ENCODE measurements at regions not wholly inside any gene's neighbourhood (a gene's known extent, or its start where the extent isn't known, plus 50 kb on each side); places are given as distances from the start of the nearest gene placed in this dataset.
A peak's percentile ranks its signal among the peaks of the same experiment; 100 is the strongest.
"Not testable (repeated sequence)": the region's sequence is repeated elsewhere in the genome, so short reads cannot be mapped to it uniquely, and the experiment has no call there.

- no peak for DNase-seq (ENCODE audit: low read depth)
Observed at GRCh38 chrX:130467936-130468335, 66.1 kb downstream of the RBMX2 start.

DNA sequence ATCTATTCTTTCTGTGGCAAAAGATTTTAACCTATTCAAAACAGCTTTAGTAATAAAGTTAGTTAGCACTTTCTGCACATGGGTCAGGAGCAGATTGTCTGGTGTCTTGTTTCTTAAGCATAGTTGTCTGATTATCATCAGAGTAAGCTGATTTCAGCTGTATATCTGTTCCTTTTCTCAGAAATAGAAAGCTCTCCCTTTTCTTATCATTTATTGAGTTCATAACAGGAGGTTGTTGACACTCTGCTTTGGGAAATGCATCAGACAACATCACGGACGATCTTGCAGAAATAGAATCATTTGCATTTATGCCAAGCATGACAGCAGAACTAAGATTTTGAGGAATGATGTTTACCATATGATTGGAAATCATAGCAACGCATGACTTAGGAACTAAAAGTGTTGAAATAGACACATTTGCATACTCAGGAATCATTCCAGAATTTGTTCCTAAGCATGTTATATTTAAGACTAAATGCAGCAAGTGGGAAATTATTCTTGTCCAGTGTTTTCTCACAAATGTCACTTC is 66.7 kb downstream of the RBMX2 start:
- no peak for DNase-seq (ENCODE audit: low read depth)

- DNase-seq (ENCODE audit: low read depth): peak; percentile 3
Observed at GRCh38 chrX:130482871-130483270, 81.1 kb downstream of the RBMX2 start.

GRCh38 chrX:130485870-130486269 is 84.1 kb downstream of the RBMX2 start:
- no peak for DNase-seq (ENCODE audit: low read depth)

DNA sequence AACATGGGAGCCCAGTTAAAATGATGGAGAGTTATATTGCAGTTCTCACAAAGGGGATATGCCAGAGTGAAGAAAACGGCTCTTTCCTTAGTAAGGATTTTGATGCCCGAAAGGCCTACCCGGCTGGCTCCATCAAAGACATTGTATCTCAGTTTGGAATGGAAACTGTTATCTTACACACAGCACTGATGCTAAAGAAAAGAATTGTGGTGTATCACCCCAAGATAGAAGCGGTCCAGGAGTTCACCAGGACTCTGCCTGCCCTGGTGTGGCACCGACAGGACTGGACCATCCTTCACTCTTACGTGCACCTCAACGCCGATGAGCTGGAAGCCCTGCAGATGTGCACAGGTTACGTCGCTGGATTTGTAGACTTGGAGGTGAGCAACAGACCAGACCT is 93.7 kb downstream of the RBMX2 start:
- not testable (repeated sequence) for DNase-seq (ENCODE audit: low read depth)

DNA sequence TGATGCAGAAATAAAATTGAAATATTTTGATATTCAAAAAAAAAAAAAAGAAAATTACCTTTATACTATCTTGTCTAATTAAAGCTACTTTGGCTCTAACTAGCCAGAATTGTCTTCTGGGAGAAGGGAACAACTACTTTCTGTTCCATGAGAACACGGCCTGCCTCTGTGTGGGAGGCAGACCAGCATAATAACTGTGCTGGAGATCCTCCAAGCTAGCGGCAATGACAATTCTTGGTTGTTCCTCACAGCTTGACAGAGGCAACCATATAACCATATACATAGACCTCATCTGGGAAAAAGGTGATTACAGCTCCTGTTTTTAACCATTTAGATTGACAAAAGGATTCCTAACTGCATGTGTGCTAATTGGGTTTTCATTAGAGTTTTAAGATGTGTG is 95.7 kb downstream of the RBMX2 start:
- peak; percentile 1 for DNase-seq (ENCODE audit: low read depth)

GRCh38 chrX:130498653-130499274 is 97.0 kb downstream of the RBMX2 start:
- DNase-seq (ENCODE audit: low read depth): no peak

- DNase-seq (ENCODE audit: low read depth): no peak
Observed at GRCh38 chrX:130502016-130502570, 100.3 kb downstream of the RBMX2 start.

GRCh38 chrX:130504019-130504418 is 102.2 kb downstream of the RBMX2 start:
- DNase-seq (ENCODE audit: low read depth): no peak

DNA sequence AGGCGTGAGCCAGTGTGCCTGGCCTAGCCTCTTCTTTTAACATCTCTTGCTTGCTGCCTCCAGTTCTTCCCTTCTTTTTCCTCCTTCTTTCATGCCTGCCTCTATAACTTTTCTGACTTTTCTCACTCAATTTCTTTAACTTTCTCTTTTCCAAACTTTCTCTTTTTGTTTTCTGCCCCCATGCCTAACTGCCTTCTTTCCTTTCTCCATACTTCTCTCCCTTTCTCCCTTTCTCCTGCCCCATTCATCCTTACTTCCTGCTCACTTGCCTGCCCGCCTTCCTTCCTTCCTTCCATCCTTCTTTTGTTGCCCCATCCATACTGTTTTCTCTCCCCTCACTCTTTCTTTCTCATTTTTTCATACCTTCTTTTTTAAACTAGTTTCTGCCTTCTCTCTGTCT is 105.2 kb downstream of the RBMX2 start:
- no peak for DNase-seq (ENCODE audit: low read depth)

- not testable (repeated sequence) for DNase-seq (ENCODE audit: low read depth)
Observed at GRCh38 chrX:130512534-130512933, 110.7 kb downstream of the RBMX2 start.

- no peak for DNase-seq (ENCODE audit: low read depth)
Observed at GRCh38 chrX:130516123-130516522, 114.3 kb downstream of the RBMX2 start.

DNA sequence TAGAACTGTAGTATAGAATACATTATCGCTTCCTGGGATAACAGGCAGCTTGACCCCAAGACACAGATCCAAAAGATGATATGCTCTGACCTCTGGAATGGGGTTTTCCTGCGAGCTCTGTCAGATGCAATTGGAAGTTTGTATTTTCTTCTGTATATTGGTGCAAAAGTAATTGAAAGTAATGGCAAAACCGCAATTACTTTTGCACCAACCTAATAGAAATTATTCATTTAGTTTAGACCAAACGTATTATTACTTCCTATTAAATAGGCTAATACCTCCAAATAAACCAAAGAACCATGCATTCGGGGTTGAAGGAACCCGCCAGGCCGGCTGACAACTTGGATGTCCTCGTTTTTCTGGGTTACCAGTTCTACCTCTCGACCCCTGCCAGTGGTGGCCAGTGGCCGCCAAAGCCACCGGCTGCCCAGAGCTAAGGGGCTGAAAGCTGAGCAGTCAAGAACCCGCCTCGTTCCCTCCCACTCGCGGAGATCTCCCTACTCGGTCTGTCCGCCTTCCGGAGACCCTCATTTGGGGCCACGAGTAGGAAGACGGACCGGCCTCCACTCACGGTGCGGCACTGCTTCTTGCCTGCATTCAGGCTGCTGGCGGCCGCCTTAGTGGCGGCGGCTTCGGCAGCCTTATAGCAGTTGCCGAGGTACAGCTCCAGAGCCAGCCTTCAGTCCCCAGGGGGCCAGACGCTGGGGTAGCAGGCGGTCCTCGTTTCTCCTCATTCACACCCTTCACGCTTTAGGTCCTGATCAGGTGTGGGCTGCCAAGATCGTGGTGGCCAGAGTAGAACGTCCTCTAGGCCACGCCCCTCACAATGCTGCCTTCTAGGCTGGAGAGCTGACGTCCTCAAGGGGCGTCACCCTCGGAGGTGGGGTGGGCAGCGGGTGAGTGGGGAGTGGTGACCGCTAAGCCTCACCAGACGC is 121.9 kb downstream of the RBMX2 start:
- DNase-seq (ENCODE audit: low read depth): peak; percentile 28

DNA sequence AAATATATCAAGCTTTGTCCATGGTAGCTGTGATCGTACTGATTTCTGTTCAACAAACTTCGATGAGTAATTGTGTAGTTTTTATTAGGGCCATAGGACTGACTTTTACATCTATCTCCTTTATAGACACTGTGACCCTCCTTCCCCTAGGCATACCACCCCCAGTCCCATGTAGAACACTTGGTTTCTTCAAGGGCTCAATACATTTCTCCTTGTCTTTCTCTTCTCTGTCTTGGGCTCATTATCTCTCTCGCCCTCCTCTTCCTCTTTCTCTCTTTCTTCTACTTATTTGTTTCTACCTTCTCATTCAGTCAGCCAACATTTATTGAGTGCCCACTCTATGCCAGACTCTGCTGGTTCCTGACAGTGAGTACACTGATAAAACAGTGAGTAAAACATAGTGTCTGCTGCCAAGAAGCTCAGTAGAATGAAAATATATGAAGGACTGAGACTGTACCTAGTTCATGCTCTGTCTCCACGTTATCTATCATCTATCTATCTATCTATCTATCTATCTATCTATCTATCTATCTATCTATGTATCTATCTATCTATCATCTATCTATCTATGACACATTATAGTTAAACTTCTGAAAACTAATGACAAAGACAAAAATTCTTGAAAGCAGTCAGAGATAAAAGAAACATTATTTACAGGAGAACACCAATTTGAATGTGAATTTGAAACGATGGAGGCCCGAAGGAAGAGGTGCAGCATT is 122.8 kb downstream of the RBMX2 start:
- DNase-seq (ENCODE audit: low read depth): no peak

DNA sequence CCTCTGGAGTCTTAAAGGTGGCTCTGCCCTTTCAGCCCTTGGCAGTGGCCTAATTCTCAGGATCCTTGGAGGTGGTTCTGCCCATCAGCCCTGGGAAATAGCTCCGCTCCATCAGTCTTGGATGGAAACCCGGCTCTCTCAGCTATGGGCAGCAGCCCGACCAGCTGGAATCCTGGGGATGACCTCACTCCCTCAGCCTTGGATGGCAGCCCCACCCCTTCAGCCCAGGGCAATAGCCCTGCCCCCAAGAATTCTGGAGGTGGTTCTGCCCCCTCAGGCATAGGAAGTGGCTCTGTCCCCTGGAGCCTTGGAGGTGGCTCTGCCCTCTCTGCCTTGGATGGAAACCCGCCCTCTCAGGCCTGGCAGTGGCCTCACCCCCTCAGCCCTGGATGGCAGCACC is 127.7 kb downstream of the RBMX2 start:
- DNase-seq (ENCODE audit: low read depth): no peak

DNA sequence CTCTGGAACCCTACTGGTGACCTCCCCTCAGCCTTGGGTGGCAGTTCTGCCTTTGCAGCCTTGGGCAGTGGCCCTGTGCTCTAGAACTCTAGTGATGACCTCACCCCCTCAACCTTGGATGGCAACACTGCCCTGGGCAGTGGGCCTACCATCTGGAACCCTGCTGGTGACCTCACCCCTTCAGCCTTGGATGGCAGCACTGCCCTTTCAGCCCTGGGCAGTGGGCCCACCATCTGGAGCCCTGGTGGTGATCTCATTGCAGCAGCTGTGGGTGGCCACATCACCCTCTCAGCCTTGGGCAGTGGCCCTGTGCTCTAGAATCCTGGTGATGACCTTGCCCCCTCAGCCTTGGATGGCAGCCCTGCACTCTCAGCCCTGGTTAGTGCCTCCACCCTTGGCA is 129.3 kb downstream of the RBMX2 start:
- DNase-seq (ENCODE audit: low read depth): no peak

DNA sequence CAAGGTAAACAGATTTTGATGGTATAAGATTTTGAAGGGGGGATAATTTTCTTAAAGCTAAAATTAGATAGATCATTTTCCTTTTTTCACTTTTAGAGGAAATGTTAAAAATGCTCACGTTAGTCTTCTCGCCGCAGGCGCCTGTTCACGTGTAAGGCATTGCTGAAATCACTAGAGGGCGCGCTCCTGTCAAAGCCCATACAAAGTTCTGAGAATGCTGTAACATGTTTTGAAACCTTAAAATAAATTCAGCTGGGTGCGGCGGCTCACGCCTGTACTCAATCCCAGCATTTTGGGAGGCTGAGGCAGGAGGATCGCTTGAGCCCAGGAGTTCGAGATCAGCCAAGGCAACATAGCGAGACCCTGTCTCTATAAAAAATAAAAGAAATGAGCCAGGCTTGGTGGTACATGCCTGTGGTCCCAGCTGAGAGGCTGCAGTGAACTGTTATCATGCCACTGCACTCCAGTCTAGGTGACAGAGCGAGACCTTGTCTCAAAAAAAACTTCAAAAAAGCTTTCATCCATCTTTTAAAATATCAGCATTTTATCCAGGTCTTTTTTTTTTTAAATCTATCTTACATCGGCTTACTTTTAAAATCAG is 138.0 kb downstream of the RBMX2 start:
- DNase-seq (ENCODE audit: low read depth): peak; percentile 35

GRCh38 chrX:130543603-130544325 is 142.0 kb downstream of the RBMX2 start:
- no peak for DNase-seq (ENCODE audit: low read depth)

DNA sequence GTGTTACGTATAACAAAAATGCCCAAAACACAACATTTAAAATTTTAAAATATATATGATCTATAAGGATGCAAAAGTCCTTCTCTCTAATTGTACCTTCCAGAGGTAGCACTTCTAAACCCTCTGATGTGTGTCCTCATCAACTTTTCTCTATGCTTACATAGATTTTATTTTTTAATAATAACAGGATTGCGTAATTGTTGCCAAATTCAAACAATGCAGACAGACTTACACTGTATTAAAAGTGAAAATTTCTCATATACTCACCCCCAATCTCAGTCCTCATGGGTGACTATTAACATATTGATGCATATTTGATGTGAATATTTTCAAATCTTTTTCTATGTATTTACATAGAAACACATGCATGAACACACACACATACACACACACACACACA is 144.0 kb downstream of the RBMX2 start:
- no peak for DNase-seq (ENCODE audit: low read depth)

DNA sequence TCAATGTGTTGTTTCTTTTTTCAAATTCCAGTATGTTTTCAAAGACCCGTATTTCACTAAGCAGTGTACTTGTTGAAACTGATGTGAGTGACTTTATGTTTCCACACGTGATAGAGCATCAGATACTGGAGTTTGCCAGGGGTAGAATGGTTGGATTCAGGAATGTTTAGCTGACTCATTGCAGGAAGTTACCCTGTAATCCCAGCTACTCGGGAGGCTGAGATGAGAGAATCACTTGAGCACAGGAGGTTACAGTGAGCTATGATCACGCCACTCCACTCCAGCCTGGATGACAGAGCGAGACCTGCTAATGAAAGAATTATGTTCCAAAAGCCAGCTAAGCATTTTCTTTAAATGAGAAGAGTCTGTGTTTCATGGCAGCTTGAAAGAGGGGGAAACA is 147.6 kb downstream of the RBMX2 start:
- DNase-seq (ENCODE audit: low read depth): peak; percentile 29

GRCh38 chrX:130550351-130550750 is 148.6 kb downstream of the RBMX2 start:
- DNase-seq (ENCODE audit: low read depth): no peak
